HG03460 (cell line): ENCODE measurements at regions not wholly inside any gene's neighbourhood (a gene's known extent, or its start where the extent isn't known, plus 50 kb on each side); places are given as distances from the start of the nearest gene placed in this dataset.

Source experiments
- ATAC-seq: cut with Tn5 transposase; IDR thresholded peaks from one replicate; pipeline ENCODE4 v1.9.1; 2021; ENCODE audit not compliant: unreplicated experiment

DNA sequence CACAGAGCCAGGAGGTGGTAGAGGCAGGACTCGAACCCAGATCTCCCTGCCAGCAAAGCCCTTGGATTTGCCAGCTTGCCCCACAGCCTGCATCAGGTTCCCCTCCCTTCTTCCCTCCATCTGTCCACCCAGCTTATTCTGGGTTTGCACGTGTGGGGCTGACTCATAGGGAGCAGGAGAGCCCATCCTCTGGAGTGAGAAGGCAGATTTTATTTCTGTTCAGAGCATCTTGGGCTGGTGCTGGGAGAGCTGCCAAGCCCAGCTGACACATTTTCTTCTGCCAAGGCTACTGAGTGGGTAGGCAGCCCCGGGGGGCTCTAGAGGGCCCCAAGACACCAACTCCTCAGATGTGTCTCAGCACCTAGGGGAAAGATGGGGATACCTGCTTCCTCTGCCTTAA lies 106.3 kb upstream of the CRHR1 start:
- no peak for ATAC-seq

DNA sequence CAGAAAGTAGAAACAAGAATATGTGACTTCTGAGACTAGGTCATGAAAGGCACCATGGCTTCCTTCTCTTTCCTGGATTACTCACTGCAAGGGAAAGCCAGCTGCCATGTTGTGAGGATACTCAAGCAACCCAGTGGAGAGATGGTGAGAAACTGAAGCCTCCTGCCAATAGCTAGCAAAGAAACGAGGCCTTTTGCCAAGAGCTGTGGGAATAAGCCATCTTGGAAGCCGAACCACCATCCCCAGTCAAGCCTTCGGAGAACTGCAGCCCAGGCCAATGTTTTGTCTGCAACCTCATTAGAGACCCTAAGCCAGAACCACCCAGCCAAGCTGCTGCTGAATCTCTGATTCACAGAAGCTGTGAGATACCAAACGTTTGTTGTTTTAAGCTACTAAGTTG lies 104.7 kb upstream of the CRHR1 start:
- no peak for ATAC-seq

DNA sequence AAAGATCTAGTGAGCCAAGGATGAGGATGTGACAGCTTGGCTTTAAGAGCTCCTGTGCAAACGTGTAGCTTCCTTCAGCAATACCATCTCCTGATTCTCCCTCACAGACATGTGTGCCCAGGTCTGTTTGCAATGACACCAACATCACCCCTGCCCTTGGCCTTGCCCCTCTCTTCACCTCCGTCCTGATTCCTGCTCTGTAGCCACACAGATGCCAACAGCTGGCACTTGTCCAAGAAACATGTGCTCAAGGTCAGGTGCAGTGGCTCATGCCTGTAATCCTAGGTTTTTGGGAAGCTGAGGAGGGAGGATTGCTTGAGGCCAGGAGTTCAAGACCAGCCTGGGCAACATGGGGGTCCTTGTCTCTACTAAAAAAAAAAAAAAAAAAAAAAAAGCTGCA lies 103.8 kb upstream of the CRHR1 start:
- no peak for ATAC-seq

DNA sequence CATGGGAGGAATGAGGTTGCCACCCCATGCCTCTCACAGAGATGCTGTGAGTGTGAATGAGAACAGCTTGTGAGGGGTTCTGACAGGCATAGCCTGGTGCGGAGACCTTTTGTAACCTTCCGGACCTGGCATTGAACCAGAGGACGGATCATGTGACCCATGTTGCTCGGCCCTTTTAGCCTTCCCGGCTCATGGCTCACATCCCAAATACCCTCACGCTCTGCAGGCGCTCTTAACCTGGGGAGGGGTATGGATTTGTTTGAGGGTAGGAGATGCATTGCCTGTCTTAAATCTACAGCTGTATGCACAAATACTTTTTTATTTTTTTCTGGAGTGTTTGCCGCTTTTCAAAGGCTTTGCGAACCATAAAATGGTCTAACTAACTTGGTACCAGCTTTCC lies 102.4 kb upstream of the CRHR1 start:
- no peak for ATAC-seq

DNA sequence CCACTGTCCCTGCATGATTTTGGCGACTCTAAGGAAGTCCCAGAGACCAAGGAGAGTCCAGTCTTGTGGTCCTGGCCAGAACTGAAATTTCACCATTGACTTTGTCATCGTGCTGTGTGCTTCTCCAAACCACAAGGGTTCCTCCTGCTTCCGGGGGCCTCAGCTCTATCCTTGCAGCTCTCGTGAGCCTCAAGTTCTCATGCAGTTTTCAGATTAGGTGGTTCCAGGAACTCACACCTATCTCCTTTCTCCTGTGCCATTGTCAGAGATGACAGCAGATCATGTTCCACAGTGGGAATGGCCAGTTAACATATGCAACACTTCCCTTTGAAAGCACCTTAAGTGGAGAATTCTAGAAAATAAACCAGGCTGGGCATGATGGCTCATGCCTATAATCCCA lies 97.9 kb upstream of the CRHR1 start:
- ATAC-seq = no peak

DNA sequence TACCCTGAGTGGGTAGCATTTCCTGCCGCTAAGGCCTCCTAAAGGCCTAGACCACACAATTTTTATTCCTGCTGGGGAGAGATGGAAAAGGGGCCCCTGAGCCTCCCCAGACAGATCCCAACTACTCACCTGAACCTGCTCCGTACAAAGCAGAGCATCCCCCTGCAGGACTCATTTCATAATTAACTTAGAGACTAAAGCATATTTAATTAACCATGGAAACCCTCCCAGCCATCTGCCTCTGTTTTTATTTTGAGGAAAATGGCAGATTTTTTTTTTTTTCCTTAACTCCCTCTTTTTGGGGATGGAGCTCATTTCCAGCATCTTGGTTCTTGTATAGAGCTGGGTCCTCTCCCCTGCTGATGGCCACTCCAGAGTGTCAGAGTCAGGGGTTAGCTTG lies 96.5 kb upstream of the CRHR1 start:
- no peak for ATAC-seq

DNA sequence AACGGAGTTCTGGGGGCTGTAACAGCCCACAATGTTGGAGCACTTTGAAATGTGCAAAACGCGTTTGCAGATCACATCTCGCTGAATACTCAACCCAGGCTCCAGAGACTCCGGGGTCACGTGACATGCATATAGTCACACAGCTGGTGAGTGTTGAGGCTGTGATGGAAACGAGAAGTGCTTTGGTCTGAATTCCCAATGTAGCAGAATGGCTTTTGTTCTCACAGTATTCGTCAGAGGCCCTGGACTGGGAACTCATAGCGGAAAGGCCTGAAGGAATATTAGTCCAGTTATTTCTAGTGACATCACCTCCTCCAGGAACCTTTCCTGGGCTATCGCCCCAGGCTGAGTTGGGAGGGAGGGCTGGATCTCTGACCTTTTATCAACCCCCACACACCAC lies 95.8 kb upstream of the CRHR1 start:
- no peak for ATAC-seq

DNA sequence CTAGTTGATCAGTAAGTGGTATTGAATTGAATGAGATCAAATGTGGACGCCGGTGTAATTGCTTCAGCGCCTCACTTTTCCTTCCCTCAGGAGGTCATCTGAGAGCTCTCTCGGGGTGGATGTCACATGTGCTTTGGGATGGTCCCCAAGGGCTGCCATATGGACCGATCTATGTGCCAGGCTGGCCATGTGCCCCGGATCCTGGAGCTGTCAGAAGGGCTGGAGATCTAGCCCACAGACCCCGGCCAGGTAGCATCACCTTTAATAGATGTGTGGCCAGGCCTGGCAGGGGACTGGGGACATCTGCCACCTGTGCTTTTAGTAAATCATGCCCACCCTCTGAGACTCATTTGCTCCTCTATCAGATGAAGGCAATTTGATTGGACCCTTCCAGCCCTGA lies 95.3 kb upstream of the CRHR1 start:
- no peak for ATAC-seq

DNA sequence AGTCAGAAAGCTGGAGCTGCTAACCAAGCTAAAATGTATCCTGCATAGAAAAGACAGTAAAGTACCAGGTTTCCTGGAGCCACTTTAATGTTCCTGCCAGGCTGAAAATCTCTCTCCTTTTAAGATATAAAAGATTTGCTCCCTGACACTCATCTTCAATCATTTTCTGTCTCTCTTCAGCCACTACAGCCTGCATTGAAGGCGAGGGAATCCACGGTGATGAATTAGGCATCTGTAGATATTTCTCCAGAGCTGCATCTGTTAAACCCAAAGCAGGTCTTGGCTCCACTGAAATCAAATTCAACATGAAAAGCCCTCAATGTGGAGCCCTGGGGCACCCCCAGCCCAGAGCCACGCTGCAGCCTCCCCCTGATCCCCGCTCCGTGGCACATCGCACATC lies 94.7 kb upstream of the CRHR1 start:
- no peak for ATAC-seq

DNA sequence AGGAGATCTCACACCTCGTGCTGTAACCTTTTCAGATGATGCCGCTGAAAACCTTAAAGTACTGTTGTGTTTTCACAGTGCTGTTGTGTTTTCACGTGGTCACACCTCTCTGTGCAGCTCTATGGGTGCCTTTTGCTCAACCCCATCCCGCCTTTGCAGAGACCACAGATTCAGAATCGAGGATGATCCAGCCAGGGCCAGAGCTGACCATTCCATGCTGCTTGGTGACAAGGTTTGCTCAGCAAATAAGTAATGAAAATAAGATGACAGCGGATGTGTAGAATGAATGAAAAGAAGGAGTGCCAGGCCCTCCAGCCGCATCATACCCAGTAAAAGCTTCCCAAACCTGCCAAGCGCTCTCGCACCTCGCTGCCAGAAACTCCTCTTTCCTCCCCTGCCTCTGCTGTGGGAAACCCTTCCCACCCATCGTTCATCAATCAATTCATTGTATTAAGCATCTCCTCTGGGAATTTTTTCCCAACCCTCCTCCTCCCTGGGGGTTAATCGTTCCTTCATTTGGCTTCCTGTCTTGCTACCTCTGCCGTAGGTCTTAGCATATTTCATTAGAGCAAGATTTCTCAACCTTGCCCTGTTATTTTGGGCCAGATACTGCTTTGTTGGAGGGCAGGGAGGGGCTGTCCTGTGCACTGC lies 93.4 kb upstream of the CRHR1 start:
- no peak for ATAC-seq

DNA sequence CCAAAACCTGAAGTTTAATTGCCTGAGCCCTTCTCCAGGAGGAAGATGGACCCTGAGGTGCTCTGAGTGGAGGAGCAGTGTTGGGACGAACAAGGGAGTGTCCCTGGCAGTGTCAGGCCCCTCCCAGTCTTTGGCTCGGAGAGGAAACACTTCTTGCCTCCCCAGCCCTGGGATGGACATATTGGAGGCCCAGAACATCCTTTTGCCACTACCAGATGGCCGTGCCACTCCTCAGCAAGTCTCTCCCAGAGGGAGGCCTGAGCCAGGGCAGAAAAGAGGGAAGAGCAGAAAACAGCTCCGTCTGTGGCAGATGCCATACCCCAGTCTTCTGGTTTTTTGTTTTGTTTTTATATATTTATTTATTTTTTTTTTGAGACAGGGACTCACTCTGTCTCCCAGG lies 91.5 kb upstream of the CRHR1 start:
- no peak for ATAC-seq

DNA sequence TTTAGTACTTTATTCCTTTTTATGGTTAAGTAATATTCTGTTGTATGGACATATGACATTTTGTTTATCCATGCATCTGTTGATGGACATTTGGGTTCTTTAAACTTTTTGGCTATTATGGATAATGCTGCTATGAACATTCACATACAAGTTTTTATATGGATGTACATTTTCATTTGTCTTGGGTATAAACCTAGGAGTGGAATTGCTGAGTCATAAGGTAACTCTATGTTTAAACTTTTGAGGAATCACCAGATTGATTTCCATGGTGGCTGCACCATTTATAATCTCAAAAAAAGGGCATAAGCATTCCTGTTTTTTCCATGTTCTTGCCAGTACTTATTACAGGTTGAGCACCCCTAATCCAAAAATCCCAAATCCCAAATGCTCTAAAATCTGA lies 90.3 kb upstream of the CRHR1 start:
- ATAC-seq = no peak

DNA sequence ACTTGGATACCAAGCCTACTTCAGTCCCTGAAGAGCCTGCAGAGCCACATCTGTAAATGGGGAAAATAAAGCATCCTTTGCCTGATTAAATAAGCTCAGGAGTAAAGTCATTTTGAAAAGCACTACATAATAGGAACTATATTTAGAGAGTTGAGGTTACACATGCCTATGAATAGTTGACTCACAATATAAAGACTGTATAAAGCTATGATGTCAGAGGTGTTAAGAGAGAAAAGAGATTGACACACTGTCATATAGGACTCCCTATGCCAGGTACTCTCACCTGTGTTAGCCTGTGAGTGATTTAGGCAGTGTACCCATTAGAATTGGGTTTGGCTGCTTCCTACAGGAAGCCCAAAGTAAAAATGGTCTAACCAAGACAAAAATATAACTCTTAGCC lies 87.7 kb upstream of the CRHR1 start:
- ATAC-seq = no peak

DNA sequence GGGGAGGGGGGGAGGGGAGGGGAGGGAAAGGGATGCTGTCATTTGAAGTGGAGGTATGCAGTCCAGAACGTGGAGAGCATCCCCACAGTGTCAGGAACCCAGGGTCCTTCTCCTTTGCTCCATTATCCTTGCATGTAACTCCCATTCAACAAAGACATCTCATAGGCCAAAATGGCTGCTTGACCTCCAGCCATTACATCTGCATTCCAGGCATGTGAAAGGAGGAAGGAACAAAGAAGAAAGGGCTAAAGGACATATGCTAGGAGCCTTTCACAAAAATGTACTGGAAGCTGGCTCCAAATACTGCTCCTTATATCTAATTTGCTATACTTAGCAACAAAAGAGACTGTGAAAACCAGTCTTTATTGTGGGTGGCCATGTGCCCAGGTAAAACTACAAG lies 87.0 kb upstream of the CRHR1 start:
- ATAC-seq = no peak

DNA sequence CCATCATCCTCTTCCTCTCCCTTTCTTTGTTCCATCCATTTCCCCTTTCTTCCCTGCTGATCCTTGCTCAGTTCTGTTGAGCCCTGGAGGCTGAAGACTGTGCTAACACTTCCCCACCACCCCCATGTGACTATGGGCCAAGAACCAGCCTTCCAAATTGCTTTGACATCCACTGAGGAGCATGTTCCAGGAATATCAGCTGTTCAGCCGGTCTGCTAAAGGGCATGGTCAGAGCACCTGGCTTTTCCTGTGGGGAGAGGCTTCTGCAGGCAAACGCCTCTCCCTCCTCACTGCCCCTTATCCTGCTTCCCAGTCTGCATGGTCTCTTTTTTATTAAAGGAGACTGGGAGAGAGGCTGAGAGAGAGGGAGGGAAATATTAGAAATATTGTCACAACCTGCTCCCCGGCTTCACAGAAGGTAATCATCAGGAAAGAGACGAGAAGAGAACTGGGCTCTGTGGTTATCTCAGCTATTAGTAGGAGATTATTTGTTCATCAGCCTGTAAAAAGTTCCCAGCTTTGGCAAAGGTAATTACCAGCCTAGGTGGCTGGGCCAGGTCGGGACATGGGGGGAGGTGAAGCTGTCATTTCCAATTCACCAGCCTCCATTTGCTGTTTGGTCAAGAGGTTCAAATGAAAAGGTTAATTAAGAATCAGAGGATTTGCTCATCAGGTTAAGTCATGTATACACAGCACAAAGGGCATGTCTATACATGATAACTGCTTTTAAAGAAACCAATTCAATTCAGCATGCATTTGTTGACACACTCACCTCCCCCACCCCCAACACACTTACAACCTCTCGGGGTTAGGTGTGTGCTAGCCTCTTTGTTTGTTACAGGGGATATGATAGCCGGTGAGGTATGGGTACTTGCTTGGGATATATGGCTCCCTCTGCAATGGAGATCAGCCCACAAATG lies 83.7 kb upstream of the CRHR1 start:
- ATAC-seq = no peak

DNA sequence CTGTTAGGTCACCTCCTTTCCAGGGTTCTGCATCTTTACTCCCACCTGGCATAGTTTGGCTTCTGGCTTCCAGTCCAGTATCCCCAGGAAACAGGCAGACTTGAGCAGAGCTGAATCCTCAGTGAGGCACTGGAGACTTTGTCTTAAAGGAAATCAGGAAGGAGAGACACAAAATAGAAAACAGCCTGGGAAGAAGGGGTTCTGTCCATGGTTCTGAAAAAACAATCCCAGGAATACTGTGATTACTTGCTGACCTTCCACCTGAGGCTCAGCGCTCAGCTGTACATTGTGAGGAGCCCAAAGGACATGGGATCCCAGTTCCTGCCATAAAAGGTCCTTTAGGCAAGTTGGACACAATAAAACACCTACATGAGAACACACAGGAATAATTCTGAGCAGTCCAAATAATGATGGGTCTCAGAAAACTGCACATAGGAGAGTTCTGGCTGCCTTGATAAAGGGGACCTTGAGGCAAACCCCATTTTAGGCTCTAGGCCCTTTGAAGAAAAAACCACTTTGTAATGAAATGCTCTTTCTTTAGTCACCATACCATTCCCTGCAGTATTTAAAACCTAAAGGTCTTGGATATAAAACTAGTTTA lies 81.4 kb upstream of the CRHR1 start:
- no peak for ATAC-seq

DNA sequence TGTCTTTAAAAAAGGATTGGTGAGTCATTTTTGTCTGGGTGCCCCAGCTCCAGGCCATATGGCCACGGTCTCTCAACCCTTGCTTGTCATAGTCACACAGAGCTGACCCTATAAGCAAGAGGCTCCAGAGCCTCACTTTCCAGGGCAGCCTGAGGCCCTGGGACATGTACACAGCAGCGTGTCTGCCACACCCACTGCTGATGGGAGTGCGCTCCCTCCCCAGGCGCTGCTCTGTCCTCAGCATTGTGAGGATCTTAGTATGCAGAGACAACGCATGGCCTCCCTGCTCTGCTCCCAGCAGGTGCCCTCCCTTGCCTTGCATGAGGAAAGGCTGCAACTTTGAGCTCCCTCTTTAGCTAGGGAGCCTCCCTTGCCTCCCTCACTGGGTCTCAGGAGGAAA lies 80.8 kb upstream of the CRHR1 start:
- no peak for ATAC-seq

DNA sequence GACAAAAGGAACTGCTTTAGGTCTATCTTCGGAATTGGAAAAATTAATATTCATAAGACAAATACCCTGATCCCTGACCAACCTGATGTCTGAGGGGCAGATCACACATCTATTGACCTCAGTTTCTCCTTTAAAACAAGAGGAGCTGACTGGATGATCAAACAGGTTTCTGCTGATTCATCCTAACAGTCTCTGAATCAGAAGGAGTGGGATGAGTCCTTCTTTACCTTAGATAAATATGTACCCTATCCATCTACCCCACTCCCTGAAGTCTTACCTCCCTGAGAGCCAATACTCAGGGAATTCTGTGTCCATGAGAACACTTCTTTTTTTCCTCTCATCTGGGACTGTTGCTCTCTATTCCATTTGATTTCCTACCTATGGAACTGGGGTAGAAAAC lies 80.3 kb upstream of the CRHR1 start:
- no peak for ATAC-seq

DNA sequence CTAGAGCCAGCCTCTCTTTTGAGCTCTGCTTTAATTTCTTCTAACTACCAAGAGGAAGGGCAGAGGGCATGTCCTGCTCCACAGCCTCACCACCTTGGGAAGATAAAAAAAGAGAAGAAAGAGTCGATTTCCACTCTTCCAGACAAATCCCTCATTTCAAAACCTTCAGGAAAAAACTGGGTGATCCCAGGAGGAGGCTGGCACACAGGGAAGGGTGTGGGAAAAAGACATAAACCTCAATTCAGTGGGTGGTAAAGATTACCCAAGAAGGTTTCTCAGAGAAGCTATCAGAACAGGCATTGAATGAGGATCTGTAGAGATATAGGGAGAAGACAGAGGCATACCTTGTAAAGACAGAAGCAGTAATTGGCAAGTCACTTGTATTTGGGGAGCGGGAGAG lies 79.9 kb upstream of the CRHR1 start:
- ATAC-seq = no peak

DNA sequence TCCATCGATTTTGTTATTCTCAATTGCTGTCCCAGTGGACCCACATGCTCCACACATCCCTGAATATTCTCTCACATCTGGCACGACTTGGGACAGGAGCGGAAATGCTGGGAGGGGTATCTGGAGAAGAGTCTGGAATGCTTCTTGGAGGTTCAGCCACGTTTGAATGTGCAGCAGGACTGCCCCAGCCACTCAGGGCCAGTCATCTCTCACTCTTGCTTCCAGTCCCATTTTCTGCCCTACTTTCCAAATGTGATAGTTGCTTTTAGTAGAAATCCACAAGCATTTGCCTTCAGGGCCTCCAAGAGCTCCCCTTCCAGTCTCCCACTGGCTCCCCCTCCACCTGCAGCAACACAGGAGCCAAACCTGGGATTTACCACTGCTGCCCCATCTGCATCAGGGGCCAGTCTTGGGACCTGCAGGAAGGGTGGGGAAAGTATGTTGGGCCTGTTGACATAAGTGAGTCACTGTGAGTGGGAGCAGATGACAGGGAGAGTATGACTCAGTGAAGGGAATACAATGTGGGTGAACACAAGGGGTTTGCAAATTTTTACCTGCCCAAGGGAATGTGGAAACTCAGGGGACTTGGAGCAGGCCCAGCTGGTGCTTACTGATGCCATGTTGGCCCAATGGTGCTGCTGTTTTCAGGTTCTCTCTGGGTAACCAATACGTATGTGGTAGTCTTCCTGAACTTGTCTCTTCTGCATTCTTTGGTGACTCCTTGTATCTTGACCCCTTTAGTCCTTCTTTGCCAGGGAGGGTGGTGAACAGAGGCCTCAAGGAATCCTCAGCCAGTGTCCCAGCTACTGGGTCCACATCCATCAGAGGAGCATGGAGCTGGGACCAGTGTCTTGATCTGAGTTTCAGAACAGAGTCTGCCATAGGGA lies 78.8 kb upstream of the CRHR1 start:
- ATAC-seq = no peak

DNA sequence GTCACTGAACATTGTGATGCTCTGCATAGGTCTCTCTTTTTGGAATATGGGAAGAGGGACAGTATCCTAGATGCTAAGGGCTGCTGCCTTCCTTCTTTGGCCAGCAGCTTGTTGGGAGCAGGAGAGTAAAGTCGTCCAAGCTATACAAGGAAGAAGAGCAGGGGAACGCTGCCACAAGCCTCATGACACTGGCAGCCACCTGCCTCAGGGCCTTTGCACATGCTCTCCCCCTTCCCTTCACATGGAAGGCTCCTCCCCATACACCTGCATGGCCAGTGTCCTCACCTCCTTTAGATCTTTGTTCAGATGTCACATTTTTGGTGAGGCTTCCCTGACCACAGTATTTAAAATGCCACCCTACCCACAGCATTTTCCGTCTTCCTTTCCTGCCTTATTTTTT lies 78.1 kb upstream of the CRHR1 start:
- no peak for ATAC-seq
